Dermis microvascular lymphatic vessel endothelial cell (primary cell): ENCODE measurements at regions not wholly inside any gene's neighbourhood (a gene's known extent, or its start where the extent isn't known, plus 50 kb on each side); places are given as distances from the start of the nearest gene placed in this dataset.
"Not testable (repeated sequence)": the region's sequence is repeated elsewhere in the genome, so short reads cannot be mapped to it uniquely, and the experiment has no call there.

Experiments
- DNase-seq, 2 donors: peaks; one replicate each; pipeline versions ENCODE4 v3.0.0 to v3.0.0-alpha.2; 2010; ENCODE audit warnings: low read depth in 2 of 2

DNA sequence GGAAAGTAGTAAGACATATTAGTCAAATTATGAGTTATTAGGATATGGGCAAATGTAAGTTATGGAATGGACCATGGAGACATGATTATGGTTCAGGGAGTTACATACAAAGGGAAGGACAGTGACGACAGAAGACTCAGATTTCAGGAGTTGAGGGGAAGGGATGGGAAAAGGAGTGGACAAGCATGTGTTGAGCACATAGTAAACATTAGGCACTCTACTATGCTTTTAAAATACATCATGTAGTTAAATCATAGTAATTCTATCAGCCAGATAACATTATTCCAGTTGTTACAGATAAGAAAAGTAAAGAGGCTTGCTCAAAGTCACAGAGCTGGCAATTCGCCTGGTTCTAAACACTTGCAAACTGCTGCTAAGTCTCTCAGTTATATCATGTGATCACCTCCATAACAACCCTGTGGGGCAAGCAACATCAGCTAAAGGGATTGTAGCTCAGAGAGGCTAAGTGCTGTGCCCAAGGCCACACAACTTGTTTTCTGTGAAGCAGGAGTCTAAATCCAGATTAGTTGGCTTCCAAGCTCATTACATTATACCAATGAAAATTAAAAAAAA lies 115.2 kb upstream of the MDFIC start:
- no peak for DNase-seq

DNA sequence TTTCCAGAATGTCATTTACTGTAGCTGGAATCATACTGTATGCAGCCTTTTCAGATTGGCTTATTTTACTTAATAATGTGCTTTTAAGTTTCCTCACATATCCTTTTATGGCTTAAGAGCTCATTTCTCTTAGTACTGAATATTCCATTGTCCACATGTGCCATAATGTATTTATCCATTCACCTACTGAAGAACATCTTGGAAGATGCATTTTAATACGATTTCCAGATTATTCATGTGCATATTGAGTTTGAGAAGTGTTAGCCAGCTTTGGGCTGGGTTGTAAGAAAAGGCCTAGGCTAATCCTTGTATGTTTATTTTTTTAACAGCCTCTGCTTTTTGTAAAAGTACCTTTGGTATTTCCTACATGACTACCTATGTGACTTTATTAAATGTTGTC lies 109.3 kb upstream of the MDFIC start:
- no peak for DNase-seq

DNA sequence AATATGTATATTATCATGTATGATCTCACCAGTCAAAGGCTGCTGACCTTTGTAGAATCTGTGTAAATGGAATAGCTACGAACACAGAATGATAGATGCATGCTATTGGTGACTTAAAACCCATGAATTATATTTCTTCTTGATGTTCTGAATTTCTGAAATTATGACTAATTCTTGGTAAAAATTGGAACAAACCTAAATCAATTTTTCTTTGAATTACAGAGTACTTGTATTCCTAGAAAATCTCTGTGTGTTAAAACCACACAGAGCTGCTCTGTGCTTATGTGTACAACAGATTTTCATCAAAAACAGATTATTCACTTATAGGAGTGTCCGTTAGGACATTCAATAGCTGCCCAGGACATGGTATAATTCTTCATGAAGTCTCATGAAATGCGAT lies 108.3 kb upstream of the MDFIC start:
- no peak for DNase-seq

GRCh38 chr7:114817036-114817435 lies 104.9 kb upstream of the MDFIC start:
- not testable (repeated sequence) for DNase-seq

DNA sequence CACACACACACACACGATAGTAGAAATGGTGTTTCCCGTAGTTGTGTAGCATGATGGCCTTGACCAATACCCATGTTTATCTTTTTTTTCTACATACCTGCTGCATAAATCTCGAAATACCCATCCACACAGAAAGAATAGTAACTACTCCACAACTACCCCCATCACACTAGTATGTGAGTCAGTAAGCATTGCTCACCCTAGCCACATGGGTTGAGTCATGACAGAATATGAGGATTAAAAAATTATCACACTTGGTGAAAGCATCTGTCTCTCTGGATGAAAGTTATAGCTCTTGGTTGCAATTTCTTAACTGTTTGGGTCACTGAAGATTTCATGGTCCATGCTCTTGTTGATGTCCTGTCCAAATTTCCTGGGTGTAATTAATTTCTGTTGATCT lies 103.4 kb upstream of the MDFIC start:
- DNase-seq = peak in 1 of 2 donors; percentile 31

DNA sequence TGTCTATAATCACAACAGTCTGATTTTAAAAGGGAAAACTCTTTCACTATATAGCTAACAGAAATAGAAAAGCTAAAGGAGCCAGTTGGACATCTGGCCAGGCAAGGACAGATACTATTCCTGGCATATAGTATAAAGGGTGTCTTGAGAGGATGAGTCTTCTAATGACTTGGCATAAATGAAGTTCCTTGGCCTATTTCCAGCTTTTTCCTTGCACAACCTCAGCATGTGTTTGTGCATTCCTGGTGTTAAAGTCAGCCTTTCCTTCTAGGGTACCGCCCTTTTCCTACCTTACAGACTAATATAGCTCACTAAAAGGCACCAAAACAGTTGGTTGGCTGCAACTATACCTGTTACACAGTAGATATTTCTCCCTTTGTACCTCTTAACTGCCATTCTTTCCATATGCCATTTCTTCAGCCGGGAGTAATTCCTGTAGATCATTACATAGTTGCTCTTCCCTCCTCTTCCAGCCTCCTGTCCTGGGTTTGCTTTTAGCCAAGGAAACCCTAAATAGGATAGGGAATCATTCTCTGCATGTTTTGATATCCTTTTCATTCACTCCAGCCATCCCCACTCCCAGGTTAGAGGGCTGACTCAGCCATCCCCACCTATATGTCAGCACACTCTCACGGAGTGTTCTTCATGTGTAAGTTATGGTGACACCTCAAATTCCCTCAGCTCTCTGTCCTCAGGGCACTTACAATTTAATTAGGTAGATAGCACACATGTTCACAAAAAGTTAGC lies 102.1 kb upstream of the MDFIC start:
- DNase-seq = peak; percentile 24 to 83

GRCh38 chr7:114821030-114821900 lies 100.6 kb upstream of the MDFIC start:
- DNase-seq = peak; percentile 42 to 55

DNA sequence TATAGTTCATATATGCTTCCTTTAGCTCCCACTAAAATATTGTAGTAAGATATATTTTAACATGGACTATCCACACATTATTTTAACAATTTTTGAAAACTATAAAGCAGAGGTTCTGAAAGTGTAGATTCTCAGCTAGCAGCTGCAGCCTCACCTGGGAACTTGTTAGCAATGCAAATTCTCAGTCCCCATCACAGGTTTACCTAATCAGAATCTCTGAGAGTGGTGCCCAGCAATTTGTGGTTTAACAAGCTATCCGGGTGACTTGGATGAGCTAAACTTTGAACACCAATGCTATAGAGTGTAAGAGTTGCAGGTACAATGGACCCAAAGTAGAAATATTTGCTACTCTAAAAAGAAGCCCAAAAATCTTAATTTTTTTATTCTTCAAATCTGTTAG lies 99.8 kb upstream of the MDFIC start:
- DNase-seq = no peak

DNA sequence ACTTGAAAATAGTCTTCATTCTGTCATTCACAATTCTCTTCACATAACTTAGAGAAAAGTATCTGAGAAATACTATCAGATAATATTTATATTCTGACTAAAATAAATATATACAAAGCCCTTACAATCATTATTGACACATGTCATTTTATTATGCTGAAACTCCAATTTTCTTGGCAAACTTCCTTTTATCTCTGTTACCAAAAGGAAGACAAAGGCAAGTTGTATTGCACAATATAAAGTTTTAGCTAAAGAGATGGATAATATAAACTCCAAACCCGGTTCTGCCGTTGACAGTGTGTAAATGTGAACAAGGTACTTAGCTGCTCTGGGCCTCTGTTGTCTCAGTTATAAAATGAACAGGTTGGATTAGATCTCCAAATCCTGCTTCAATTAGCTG lies 99.0 kb upstream of the MDFIC start:
- DNase-seq = no peak

- no peak for DNase-seq
Measured at GRCh38 chr7:114823290-114823689, 98.6 kb upstream of the MDFIC start.

DNA sequence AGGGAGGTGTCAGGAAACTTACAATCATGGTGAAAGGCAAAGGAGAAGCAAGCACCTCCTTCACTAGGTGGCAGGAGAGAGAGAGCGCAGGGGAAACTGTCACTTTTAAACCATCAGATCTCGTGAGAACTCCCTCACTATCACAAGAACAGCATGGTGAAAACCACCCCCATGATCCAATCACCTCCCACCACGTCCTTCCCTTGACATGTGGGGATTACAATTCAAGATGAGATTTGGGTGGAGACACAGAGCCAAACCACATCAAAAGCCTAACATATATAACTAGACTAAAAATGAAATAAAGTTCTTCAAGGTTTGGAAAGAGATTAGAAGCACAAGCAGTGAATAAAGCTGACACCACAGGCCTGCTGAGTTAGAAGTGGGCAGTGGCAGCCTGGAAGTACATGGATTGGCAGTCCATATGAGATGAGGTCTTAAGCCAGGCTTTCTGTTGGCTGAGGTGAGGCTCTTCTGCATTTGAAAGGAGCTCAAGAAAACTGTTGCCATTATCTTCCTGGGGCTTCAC lies 96.4 kb upstream of the MDFIC start:
- DNase-seq = no peak

DNA sequence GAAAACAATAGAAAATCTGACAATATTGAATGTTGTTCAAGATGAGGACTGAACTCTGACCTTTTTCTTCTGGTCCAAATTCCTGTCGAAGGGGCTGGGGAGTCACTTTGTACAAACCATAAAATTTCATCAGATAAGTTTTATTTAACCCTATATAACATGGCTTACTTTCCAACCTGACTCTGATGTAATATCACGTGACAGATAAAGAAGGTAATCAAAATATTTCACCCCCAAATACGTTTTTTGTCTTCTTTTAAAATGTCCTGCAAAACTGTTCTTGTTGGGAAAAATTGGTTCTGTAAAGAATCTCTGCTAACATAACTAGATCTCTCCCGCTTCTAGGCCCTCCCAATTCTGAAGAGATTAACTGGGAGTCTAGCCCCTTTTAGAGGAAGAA lies 90.9 kb upstream of the MDFIC start:
- DNase-seq = peak; percentile 36 to 42

DNA sequence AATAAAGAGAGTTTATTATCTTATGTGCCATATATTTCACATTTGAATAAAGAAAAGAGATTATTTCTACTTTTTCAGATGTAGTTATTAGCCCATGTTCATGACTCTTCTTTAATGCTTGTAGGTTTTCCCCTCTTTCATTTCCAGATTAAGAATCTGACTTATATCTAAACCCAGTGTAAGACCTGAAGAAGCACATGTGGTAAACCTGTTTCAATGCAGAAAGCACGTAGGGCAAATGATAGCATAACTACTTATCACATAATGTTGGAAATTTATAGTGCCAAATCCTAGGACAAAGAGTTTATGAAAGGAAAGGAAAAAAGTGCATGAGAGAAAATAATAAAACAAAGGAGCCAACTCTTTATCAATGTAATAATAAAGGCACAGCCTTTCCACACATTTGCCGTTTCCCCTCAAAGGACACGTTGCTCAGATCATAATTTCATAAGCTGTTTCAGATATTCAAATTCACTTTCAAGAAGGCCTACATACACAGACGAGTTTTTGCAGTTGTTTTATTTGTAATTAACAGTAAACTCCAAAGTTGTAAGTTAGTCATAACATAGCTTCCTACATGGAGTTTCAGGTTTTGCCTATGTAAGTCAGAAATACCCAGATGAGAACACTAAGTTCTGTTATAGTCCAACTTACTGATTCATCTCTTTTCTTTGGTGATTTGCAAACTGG lies 88.8 kb upstream of the MDFIC start:
- peak; percentile 11 to 43 for DNase-seq

GRCh38 chr7:114835303-114835702 lies 86.6 kb upstream of the MDFIC start:
- no peak for DNase-seq

DNA sequence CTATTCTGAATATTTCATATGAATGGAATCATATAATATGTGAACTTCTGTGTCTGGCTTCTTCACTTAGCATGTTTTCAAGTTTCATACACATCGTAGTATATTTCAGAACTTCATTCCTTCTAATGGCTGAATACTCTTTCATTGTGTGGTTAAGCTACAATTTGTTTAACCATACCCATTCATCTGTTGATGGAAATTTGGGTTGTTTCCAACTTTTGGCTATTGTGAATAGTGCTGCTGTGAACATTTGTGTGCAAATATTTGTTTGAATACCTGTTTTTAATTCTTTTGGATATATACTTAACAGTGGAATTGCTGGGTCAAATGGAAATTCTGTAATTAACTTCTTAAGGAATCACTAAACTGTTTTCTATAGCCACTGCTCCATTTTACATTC lies 86.0 kb upstream of the MDFIC start:
- DNase-seq = peak; percentile 57 to 74

DNA sequence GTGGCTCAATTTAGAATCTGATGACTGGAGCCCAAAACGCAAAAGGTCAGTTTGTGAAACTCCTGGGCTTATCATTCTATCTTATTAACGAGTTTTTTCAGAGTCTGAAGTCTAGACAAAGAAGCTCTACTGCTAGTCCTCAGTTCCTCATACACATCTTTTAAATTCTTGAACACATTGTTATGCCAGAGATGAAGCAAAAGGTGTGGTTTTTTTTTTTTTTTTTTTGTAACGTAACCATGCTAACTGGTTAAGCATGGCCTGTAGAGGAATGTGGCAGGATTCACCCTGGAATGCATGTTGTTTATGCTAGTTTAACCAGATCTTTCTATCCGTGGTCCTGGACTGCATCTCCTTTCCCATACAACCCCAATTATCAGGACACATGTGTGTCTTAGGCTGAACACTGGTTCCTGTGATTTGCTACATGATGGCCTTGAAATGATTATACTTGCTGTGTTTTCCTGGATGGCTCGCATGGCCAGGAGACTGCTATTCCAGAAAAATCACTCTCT lies 79.3 kb upstream of the MDFIC start:
- no peak for DNase-seq

DNA sequence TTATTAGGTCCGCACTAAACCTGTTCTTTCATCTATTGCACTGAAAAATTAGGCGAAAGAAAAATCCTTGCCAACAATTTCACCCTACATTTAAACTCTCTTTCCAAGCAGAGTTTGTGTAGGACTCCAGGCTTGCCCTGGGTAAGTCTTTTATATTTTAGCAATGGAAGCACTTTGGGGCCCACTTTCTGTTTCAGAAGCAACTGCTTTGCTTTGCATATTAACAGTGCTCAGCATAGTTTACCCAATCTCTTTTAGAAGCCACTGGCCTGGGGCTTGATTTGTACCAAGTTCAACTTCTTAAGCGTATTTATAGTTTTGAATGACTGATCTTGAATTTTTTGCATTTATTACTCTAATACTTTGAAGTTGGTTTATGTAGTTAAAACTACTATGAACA lies 78.8 kb upstream of the MDFIC start:
- DNase-seq = no peak

GRCh38 chr7:114851406-114852061 lies 70.4 kb upstream of the MDFIC start:
- no peak for DNase-seq

- no peak for DNase-seq
Measured at GRCh38 chr7:114852293-114852692, 69.6 kb upstream of the MDFIC start.

DNA sequence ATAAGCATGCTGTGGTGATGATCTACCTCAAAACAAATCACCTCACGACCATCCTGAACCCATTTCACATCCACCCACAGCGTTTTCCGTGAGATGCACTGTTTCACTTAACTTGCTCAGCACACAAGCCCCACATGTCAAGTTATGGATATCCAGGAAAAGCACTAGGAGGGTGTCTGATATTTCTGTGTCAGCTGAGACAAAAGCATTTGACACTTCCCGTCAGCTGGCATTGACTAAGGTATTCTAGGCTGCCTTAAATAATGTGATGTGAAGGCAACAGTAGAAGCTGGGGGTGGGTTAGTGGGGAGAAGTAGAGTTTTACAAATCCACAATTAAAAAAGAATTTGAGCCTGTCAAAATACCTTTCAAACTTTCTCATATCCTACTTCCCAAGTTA lies 68.7 kb upstream of the MDFIC start:
- DNase-seq = no peak

GRCh38 chr7:114854369-114854768 lies 67.5 kb upstream of the MDFIC start:
- DNase-seq = no peak
